GM18873 (cell line): ENCODE measurements at regions not wholly inside any gene's neighbourhood (a gene's known extent, or its start where the extent isn't known, plus 50 kb on each side); places are given as distances from the start of the nearest gene placed in this dataset.

Experiments
- ATAC-seq: cut with Tn5 transposase; IDR thresholded peaks from one replicate; pipeline ENCODE4 v1.9.1; 2021; ENCODE audit warnings: mild to moderate bottlenecking, moderate library complexity, moderate number of reproducible peaks; ENCODE audit not compliant: unreplicated experiment, low FRiP score

- no peak for ATAC-seq
Measured at GRCh38 chr3:24899373-24899772, 404.7 kb upstream of the THRB start.

GRCh38 chr3:24899901-24900603 is 405.4 kb upstream of the THRB start:
- ATAC-seq: no peak

GRCh38 chr3:24905266-24905665 is 410.6 kb upstream of the THRB start:
- no peak for ATAC-seq

GRCh38 chr3:24907106-24907505 is 412.5 kb upstream of the THRB start:
- ATAC-seq: no peak

GRCh38 chr3:24911076-24911475 is 416.4 kb upstream of the THRB start:
- no peak for ATAC-seq

- ATAC-seq: no peak
Measured at GRCh38 chr3:24915639-24916038, 421.0 kb upstream of the THRB start.

- no peak for ATAC-seq
Measured at GRCh38 chr3:24917908-24918307, 423.3 kb upstream of the THRB start.

GRCh38 chr3:24923570-24923969 is 428.9 kb upstream of the THRB start:
- no peak for ATAC-seq

GRCh38 chr3:24929521-24929920 is 434.9 kb upstream of the THRB start:
- no peak for ATAC-seq

GRCh38 chr3:24933401-24933800 is 438.8 kb upstream of the THRB start:
- ATAC-seq: no peak

- no peak for ATAC-seq
Measured at GRCh38 chr3:24936574-24936973, 441.9 kb upstream of the THRB start.

- no peak for ATAC-seq
Measured at GRCh38 chr3:24937228-24937627, 442.6 kb upstream of the THRB start.

GRCh38 chr3:24937780-24938179 is 443.1 kb upstream of the THRB start:
- no peak for ATAC-seq

GRCh38 chr3:24943961-24944360 is 449.3 kb upstream of the THRB start:
- no peak for ATAC-seq

GRCh38 chr3:24944805-24945520 is 450.3 kb upstream of the THRB start:
- ATAC-seq: no peak

GRCh38 chr3:24945563-24945962 is 450.9 kb upstream of the THRB start:
- no peak for ATAC-seq

- no peak for ATAC-seq
Measured at GRCh38 chr3:24947103-24947502, 452.5 kb upstream of the THRB start.

- ATAC-seq: no peak
Measured at GRCh38 chr3:24951180-24951579, 456.5 kb upstream of the THRB start.

- no peak for ATAC-seq
Measured at GRCh38 chr3:24952388-24952787, 457.7 kb upstream of the THRB start.

GRCh38 chr3:24953060-24953771 is 458.6 kb upstream of the THRB start:
- ATAC-seq: no peak

GRCh38 chr3:24956613-24957012 is 462.0 kb upstream of the THRB start:
- no peak for ATAC-seq

GRCh38 chr3:24958271-24958670 is 463.6 kb upstream of the THRB start:
- no peak for ATAC-seq
